GM10248 (cell line): ENCODE measurements at regions not wholly inside any gene's neighbourhood (a gene's known extent, or its start where the extent isn't known, plus 50 kb on each side); places are given as distances from the start of the nearest gene placed in this dataset.

Experiments
- CTCF ChIA-PET: fragments of 300-600 bp; sonication (Branson Sonifier 250); formaldehyde crosslinking; extraction: SDS; loops from one replicate; lab custom pipeline; 2021; ENCODE audit warnings: antibody characterized with exemption; lab: Yijun Ruan, JAX
- POLR2A ChIA-PET: fragments of 350-650 bp; sonication (Branson Sonifier 250); formaldehyde crosslinking; extraction: SDS; loops from one replicate; lab custom pipeline; 2020; ENCODE audit warnings: antibody characterized with exemption; lab: Yijun Ruan, JAX
- DNase-seq: peaks from one replicate; pipeline ENCODE4 v3.0.0; 2012; ENCODE audit errors: extremely low spot score
- TF ChIP-seq, protein P1 (sequence below): IDR thresholded peaks from 2 replicates; pipeline ENCODE4 v1.5.1; 2012; ENCODE audit warnings: mild to moderate bottlenecking, low read depth; ENCODE audit errors: extremely low read depth, missing control alignments, control extremely low read depth

DNA sequence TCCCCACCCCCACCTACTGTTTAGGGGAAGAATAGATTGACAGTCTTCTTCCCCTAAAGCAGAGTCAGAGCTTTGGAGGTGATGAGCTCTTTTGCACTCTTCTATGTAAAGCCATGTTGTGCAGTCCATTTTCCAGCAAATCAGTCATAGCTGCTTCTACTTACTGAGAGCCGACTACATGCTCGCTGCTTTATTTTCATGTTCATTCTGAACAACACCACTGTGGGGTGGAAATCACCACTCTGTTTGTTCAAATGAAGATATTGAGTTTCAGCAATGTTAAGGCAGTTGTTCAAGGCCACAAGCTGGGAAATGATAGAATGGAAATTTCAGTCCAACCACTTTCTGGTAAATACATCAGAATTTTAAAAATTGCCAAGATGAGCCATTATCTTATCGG is 88.3 kb downstream of the INSIG2 start:
- ChIA-PET CTCF (interaction anchor here (1.4 kb wide), 2 partner anchors 12 to 26 kb away, joined by 3 read pairs; no protein-coding TSS in a partner anchor), POLR2A (no interaction called here)
- no peak for DNase-seq
- TF ChIP-seq, protein P1, sequence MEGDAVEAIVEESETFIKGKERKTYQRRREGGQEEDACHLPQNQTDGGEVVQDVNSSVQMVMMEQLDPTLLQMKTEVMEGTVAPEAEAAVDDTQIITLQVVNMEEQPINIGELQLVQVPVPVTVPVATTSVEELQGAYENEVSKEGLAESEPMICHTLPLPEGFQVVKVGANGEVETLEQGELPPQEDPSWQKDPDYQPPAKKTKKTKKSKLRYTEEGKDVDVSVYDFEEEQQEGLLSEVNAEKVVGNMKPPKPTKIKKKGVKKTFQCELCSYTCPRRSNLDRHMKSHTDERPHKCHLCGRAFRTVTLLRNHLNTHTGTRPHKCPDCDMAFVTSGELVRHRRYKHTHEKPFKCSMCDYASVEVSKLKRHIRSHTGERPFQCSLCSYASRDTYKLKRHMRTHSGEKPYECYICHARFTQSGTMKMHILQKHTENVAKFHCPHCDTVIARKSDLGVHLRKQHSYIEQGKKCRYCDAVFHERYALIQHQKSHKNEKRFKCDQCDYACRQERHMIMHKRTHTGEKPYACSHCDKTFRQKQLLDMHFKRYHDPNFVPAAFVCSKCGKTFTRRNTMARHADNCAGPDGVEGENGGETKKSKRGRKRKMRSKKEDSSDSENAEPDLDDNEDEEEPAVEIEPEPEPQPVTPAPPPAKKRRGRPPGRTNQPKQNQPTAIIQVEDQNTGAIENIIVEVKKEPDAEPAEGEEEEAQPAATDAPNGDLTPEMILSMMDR = no peak

- TF ChIP-seq, protein P1 = no peak
- DNase-seq = no peak
- ChIA-PET POLR2A (no interaction called here), CTCF (interaction anchor here (0.9 kb wide), 1 partner anchor 139 kb away, joined by 4 read pairs; no protein-coding TSS in a partner anchor)
Observed at GRCh38 chr2:118171546-118171945, 83.3 kb downstream of the INSIG2 start.

DNA sequence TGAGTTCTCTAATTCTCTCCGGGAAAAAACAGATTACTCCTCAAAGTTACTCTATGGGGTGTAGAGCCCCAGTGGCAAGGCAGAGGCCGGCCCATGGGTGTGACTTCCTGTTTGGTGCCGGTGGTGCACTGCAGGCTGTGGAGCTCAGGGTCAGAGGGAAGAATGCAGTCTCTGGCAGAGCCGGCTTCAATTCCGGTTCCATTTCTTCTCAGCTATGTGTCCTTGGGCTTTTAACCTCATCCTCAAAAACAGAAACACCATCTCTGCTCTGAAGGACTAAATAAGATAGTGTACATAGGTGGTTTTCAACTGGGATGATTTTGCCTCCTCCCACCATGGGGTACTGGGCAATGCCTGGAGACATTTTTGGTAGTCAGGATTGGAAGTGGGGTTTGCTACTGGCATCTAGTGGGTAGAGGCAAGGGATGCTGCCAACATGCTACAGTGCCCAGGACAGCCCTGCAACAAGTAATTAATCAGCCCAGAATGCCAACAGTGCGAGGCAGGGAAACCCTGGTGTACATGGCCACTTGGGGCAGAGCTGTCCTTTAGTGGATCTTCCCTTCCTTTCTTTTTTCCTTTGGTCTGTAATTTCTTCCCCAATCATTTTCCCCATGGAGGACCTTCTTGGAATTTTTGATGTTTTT is 81.2 kb downstream of the INSIG2 start:
- TF ChIP-seq, protein P1 = no peak
- ChIA-PET CTCF (interaction anchor here (1.4 kb wide), 1 partner anchor 33 kb away, joined by 3 read pairs; no protein-coding TSS in a partner anchor), POLR2A (no interaction called here)
- DNase-seq = no peak

- TF ChIP-seq, protein P1 = no peak
- DNase-seq = no peak
- ChIA-PET POLR2A (no interaction called here), CTCF (interaction anchor here (1.4 kb wide), 1 partner anchor 33 kb away, joined by 3 read pairs; no protein-coding TSS in a partner anchor)
Observed at GRCh38 chr2:118168615-118169014, 80.3 kb downstream of the INSIG2 start.

DNA sequence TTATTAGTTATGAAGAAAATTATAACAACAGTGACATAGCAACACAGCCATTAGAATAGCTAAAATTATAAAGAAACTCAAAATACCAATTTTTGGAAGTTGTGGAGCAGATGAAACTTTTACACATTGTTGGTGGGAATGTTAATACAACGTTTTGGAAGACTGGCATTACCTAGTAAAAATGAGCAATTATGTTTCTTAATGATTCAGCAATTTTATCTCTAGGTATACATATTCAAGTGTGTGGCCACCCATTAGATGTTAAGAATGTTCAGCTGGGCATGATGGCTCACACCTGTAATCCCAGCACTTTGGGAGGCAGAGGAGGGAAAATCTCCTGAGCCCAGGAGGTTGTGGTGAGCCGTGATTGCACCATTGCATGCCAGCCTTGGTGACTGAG is 78.8 kb downstream of the INSIG2 start:
- ChIA-PET POLR2A (no interaction called here), CTCF (interaction anchor here (1.2 to 1.4 kb wide), 2 partner anchors 13 to 36 kb away, joined by 4 to 5 read pairs; no protein-coding TSS in a partner anchor)
- no peak for DNase-seq
- TF ChIP-seq, protein P1 = no peak

GRCh38 chr2:118166242-118166641 is 78.0 kb downstream of the INSIG2 start:
- POLR2A ChIA-PET = no interaction called here
- no peak for DNase-seq
- CTCF ChIA-PET = interaction anchor here (1.2 to 1.4 kb wide), 2 partner anchors 12 to 37 kb away, joined by 4 to 5 read pairs; no protein-coding TSS in a partner anchor
- TF ChIP-seq, protein P1 = no peak
